Heart left ventricle (tissue), 13 donors: ENCODE measurements at regions not wholly inside any gene's neighbourhood (a gene's known extent, or its start where the extent isn't known, plus 50 kb on each side); places are given as distances from the start of the nearest gene placed in this dataset.

Source experiments
- POLR2A ChIP-seq, 2 donors: fragments of 450-650 bp; IDR thresholded peaks; one replicate each; pipeline ENCODE4 v1.6.1; 2017; ENCODE audit warnings: antibody characterized with exemption in 2 of 2, mild to moderate bottlenecking in 2 of 2, moderate library complexity in 2 of 2
- TF ChIP-seq, protein P1 (sequence below), 12 donors: fragments of 200-600 bp; sonication (generic) in 4 of 12; IDR thresholded peaks; one replicate each; pipeline versions ENCODE4 v1.5.0 to v1.8.0; 2018 to 2022; ENCODE audit warnings: antibody characterized with exemption in 12 of 12, mild to moderate bottlenecking in 5 of 12
- donor health status: ischemic (EF 13 %, LVEDD 7.1; RV severe dilation, severe dysfunction).
- donor health status: DM: no; HTN: yes; CAD: no.
- donor health status: DM: no; HTN: no; CAD: no.
- donor health status: ischemic (EF 25% LVEDD 6.9; RV normal size, moderate dysfunction).
- donor health status: ischemic (EF 25% LVEDD 5.7; RV mildly dilated, moderate dysfunction).
- donor health status: ischemic (EF 35%, LVEDD 5.7; RV mildly dilated, moderate dysfunction).
- donor health status: nonischemic (EF 11% LVEDD 7.7; RV severe dilation, severe dysfunction).
- donor health status: DM: yes; HTN: yes; CAD: no.
- donor health status: PGD.
- donor health status: ischemic (EF 29% LVEDD 5.4; RV normal size, mild dysfunction).
- donor health status: nonischemic (EF 23%, LVEDD 6.1; RV moderate dilation, normal function).

DNA sequence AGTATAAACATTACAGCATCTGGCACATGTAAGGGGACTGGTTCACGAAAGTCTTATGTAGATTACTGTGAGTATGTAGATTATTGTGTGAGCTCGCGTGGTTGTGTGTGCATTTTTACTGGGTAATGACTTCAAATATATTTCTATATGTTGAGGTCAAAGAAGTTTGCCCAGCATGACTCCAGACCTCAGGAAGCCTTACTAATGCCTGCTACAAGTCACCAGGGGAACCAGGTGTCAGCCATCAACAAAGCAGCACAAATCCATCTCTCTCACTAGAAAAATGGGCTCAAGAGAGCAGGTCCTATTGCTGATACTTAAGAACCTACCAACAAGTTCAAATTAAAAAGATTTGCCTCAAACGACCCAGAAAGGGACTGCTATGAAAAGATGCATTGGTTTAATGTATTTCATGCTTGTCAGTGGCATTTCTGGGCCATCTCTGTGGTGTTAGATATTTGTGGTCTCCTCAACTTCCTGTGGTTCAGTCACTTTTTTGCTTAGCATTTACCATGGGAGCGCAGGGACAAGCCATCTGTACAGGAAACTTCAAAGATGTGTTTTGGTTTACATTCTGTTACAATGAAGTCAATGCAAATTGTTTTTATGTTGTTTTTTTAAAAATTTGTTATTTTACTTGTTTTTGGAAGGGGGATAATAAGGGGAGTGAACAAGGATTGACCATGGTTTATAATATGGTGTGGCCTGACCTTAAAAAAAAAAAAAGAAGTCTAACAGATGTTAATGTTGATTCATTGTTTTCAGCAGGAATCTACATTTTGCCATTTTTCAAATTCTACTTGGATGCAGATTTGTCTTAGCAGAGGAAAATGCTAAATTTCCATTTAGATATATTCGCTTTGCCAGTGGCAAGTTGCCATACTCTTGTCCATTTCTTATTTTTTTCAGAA lies 172.1 kb upstream of the ADAMTS9 start:
- no peak for TF ChIP-seq POLR2A (IDR thresholded peaks at IDR 0.05)
- TF ChIP-seq, protein P1, sequence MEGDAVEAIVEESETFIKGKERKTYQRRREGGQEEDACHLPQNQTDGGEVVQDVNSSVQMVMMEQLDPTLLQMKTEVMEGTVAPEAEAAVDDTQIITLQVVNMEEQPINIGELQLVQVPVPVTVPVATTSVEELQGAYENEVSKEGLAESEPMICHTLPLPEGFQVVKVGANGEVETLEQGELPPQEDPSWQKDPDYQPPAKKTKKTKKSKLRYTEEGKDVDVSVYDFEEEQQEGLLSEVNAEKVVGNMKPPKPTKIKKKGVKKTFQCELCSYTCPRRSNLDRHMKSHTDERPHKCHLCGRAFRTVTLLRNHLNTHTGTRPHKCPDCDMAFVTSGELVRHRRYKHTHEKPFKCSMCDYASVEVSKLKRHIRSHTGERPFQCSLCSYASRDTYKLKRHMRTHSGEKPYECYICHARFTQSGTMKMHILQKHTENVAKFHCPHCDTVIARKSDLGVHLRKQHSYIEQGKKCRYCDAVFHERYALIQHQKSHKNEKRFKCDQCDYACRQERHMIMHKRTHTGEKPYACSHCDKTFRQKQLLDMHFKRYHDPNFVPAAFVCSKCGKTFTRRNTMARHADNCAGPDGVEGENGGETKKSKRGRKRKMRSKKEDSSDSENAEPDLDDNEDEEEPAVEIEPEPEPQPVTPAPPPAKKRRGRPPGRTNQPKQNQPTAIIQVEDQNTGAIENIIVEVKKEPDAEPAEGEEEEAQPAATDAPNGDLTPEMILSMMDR (IDR thresholded peaks at IDR 0.05), result no peak
